HG03460 (cell line): ENCODE measurements at regions not wholly inside any gene's neighbourhood (a gene's known extent, or its start where the extent isn't known, plus 50 kb on each side); places are given as distances from the start of the nearest gene placed in this dataset.
"Not testable (repeated sequence)": the region's sequence is repeated elsewhere in the genome, so short reads cannot be mapped to it uniquely, and the experiment has no call there.

Source experiments
- ATAC-seq: cut with Tn5 transposase; IDR thresholded peaks from one replicate; pipeline ENCODE4 v1.9.1; 2021; ENCODE audit not compliant: unreplicated experiment

- ATAC-seq = no peak
These were observed 1281.3 kb upstream of the ZEB2 start for GRCh38 chr2:145801210-145801609.

GRCh38 chr2:145800151-145801091 is 1280.5 kb upstream of the ZEB2 start:
- no peak for ATAC-seq

DNA sequence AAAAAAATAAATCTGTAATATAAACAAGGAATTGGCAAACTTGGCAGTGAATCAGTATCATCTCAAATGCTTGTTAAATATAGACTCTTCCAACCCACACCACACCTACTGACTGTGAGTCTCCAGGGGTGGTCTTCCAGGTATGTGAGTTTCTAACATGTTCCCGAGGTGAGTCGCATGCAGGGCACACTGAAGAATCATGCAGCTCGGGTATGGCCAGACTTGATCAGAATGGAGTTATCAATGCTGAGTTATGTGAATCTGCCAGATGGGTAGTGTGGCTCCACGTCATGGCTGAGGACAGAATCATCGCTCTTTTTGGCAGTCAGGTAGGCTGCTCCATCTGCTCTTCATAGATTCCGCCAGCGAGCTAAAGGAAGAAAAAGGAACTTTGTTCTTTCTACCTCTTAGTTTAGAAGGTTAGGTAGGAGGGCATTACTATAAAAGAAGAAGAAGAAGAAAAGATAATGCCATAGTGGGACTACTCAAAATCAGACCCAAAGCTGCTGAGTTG is 1279.7 kb upstream of the ZEB2 start:
- no peak for ATAC-seq

- no peak for ATAC-seq
These were observed 1278.5 kb upstream of the ZEB2 start for GRCh38 chr2:145798419-145798818.

DNA sequence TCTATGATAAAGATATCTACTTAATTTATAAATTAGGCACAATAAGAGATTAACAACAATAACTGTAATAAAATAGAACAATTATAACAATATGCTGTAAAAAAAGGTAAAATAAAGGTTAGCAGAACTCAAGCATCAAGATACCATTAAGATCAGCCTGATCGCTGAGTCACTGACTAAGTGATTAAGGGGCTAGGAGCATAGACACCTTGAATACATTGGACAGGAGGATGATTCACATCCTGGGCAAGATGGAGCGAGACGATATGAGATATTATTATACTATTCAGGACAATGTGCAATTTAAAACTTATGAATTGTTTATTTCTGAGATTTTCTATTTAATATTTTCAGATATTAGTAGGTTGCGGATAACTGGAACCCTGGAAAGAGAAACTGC is 1277.8 kb upstream of the ZEB2 start:
- no peak for ATAC-seq

DNA sequence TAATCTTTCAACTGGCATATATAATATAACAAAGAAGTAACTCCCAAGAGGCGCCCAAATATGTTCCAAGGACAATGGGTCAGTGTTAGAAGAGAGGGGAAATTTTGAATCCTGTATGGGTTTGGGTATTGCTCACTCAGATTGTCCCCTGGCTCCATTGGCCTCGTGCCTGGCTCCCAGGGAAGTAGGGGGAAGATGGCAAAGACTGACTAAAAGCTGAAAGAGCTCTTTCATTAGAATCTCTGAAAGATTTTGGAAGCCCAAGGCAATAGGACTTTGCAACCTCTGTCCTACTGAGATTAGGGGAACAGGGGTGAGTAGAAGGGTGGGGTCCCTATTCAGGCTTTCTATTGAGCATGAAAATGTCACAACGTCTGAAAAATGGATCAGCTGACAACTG is 1272.8 kb upstream of the ZEB2 start:
- ATAC-seq = no peak

DNA sequence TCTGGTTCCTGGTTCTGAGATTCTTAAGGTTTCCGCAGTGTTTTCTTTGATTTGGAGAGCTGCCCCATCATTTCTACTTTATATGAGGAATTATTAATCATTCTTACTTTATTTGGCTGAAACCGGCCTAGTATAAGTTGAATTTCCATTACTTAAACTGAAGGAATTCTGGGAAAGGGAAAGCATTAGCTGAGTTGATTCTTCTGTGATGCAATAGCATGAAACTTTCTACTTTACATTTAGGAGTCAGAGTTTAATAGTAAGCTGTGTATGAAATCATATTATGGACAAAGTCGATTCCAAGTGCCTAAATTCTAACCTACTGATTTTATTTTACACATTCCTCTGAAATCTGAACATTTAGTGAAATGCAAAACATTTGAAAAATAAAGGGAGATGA is 1269.7 kb upstream of the ZEB2 start:
- no peak for ATAC-seq

GRCh38 chr2:145787597-145788361 is 1267.9 kb upstream of the ZEB2 start:
- ATAC-seq = not testable (repeated sequence)

GRCh38 chr2:145782607-145783006 is 1262.7 kb upstream of the ZEB2 start:
- not testable (repeated sequence) for ATAC-seq

- peak; percentile 51 for ATAC-seq
These were observed 1258.0 kb upstream of the ZEB2 start for GRCh38 chr2:145777914-145778313.

DNA sequence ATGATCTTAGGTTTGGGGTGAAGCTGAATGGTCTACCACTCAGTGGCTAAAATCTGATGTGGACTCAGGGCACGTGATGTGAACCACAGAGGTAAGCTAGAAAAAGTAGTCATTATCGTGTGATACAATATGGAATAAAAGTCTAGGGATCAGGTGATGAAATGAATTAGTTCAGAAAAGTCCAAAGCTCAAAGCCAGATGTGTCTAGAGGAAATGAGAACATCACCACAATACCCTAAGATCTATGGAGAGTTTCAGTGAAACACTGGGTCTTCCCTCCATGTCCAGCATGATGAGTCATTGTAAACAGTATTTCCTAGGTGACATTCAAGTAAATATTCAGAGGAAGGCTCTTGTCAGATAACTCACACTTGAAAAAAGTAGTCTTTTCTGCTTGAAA is 1257.4 kb upstream of the ZEB2 start:
- ATAC-seq = peak; percentile 26

GRCh38 chr2:145775591-145775990 is 1255.7 kb upstream of the ZEB2 start:
- ATAC-seq = no peak

DNA sequence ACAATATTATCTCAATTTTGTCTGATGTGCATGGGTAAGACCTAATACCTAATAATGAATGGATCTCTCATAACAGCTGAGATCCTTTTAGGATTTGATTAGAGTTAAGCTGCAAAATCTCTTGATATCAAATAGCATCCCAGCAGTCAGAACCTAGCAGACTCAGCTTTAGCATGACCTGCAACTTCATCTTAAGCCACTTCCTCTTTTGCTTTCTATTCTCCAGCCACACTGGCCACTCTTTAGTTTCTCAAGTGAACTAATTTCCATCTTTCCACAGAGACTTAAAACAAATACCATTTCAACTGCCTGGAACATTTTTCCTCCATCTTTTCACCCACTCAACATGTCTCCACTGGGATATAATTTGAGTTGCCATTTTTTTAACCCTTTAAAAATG is 1251.6 kb upstream of the ZEB2 start:
- peak; percentile 98 for ATAC-seq

GRCh38 chr2:145769011-145769716 is 1249.2 kb upstream of the ZEB2 start:
- no peak for ATAC-seq

- no peak for ATAC-seq
These were observed 1246.0 kb upstream of the ZEB2 start for GRCh38 chr2:145765874-145766273.

DNA sequence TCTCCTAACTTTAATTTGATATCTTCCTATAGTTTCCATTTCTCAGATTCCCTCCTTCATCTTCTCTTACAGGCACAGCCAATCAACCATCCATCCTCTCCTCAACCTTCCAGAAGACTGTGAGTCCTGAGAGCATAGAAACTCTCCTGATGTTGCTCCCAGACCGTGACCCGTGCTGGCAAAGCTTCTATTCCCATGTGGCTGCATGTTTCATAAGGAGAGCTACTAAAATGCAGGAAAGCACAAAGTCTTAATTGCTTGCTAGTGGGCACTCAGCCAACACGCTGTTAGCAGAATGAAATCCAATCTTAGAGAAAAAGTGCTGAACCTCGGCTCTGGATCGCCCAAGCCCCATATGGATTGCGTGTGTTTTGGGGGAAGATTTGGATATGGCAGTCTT is 1244.7 kb upstream of the ZEB2 start:
- no peak for ATAC-seq

- ATAC-seq = no peak
These were observed 1241.1 kb upstream of the ZEB2 start for GRCh38 chr2:145760781-145761649.

DNA sequence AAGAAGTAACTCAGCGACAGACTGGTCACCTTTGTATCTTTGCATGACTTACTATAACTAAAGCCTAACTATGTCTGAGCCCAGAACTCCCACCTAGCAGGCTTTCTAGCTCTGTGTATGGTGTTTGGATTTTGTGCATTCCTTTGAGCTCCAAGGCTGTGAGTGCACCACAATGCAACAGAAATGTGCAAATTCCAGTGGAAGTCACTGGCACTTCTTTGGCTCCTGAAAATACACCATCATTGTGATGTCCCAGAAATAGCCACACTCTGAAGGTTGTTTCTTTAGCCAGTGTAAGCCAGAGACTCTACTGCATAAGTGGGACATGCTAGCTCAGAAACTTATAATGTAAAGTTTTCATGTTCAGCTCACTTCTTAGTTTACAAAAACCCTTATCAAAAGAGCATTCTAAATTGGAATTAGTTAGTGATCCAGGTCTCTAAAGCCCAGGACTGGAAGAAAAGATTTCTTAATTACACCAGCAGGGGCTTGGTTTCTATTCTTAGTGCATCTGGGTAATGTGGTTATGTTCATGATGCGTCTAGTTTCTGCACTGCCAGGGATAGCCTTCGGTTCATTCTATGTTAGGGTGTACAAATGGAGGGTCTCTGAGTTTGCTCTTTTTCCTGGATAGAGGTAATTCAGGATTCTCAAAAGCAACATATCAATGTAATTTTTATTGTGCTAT is 1239.5 kb upstream of the ZEB2 start:
- ATAC-seq = no peak

DNA sequence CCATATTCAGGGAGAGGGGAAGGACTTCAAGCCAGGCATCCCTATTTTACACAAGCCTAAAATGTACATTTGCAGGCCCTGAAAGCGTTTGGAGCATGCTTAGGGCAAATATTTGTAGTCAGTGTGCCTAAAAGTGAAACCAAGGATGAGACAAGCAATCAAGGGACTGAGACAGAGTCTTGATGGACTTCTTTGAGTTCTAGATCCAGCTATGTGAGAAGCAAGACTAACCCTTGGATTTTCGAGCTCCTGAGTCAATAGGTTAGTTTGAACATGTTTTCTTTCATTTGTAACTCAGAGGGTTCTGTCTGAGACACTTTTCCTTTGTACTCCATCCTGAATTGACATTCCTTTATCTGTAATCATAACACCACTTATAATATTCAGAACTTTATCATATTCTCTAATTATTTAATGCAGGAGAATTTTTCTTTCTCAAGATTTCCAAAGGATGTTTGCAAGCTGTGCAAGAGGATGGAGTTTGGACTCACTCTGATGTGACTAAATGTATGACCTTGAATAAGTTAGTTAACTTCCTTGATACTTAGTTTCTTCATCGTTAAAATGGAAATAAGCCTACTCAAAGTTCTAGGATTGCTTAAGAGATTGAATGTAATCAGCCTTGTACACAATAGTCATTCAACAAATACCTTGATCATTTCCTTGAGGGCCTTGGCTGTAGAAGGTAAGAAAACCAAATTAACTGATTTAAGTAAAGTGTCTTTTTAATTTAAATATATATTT is 1237.8 kb upstream of the ZEB2 start:
- ATAC-seq = no peak
